KMS-11 (cell line): ENCODE measurements at regions not wholly inside any gene's neighbourhood (a gene's known extent, or its start where the extent isn't known, plus 50 kb on each side); places are given as distances from the start of the nearest gene placed in this dataset.
"Not testable (repeated sequence)": the region's sequence is repeated elsewhere in the genome, so short reads cannot be mapped to it uniquely, and the experiment has no call there.

Experiments used
- H2AFZ ChIP-seq: fragments of 200-600 bp; sonication (generic); 2 replicates; pipeline ENCODE4 v1.6.1; 2016; ENCODE audit warnings: antibody characterized with exemption, mixed run types, low read depth
- H3K27ac ChIP-seq: fragments of 200-600 bp; sonication (generic); 2 replicates; pipeline ENCODE4 v1.6.1; 2016; ENCODE audit warnings: mild to moderate bottlenecking, mixed run types
- H3K27me3 ChIP-seq: fragments of 200-600 bp; sonication (generic); 2 replicates; pipeline ENCODE4 v1.6.1; 2017; ENCODE audit warnings: mild to moderate bottlenecking, low read depth, mixed run types, moderate library complexity; ENCODE audit not compliant: insufficient read depth
- H3K36me3 ChIP-seq: fragments of 200-600 bp; sonication (generic); 2 replicates; pipeline ENCODE4 v1.6.1; 2017; ENCODE audit warnings: mild to moderate bottlenecking, mixed run types; ENCODE audit not compliant: insufficient read depth
- H3K4me1 ChIP-seq: fragments of 200-600 bp; sonication (generic); 2 replicates; pipeline ENCODE4 v1.6.1; 2016; ENCODE audit warnings: mild to moderate bottlenecking, low read depth, mixed run types; ENCODE audit not compliant: poor library complexity, severe bottlenecking
- H3K4me2 ChIP-seq: fragments of 200-600 bp; sonication (generic); 2 replicates; pipeline ENCODE4 v1.7.0; 2016; ENCODE audit warnings: mild to moderate bottlenecking, mixed run types
- H3K4me3 ChIP-seq: fragments of 200-600 bp; sonication (generic); IDR thresholded peaks from 2 replicates; pipeline ENCODE4 v1.6.1; 2017; ENCODE audit warnings: low read depth, low read length, mixed read lengths; ENCODE audit not compliant: insufficient read depth
- H3K79me2 ChIP-seq: fragments of 200-600 bp; sonication (generic); 2 replicates; pipeline ENCODE4 v1.6.1; 2016; ENCODE audit warnings: low read depth, mixed run types; ENCODE audit not compliant: insufficient read depth
- H3K9ac ChIP-seq: fragments of 200-600 bp; sonication (generic); 2 replicates; pipeline ENCODE4 v1.6.1; 2016; ENCODE audit warnings: mild to moderate bottlenecking, mixed run types
- H4K20me1 ChIP-seq: fragments of 200-600 bp; sonication (generic); 2 replicates; pipeline ENCODE4 v1.6.1; 2016; ENCODE audit warnings: mild to moderate bottlenecking, mixed run types; ENCODE audit not compliant: insufficient read depth
- CTCF ChIP-seq: fragments of 200-600 bp; sonication (generic); conservative IDR thresholded peaks from 2 replicates; pipeline ENCODE4 v1.6.1; 2017; ENCODE audit warnings: low read depth, mild to moderate bottlenecking, antibody characterized with exemption, low read length, moderate library complexity, mixed read lengths

- Histone ChIP-seq H3K4me2 (no peak overlapping the region), H4K20me1 (no peaks in the 10 kb centered on the region), H3K36me3 (no peaks in the 10 kb centered on the region), H3K9ac (no peak overlapping the region), H3K4me3 (no peak overlapping the region), H3K27me3 (no peaks in the 10 kb centered on the region), H3K79me2 (no peaks in the 10 kb centered on the region), H3K27ac (no peak overlapping the region), H2AFZ (no peak overlapping the region), H3K4me1 (no peaks in the 10 kb centered on the region)
- no peak for TF ChIP-seq CTCF
Measured at GRCh38 chr1:55298167-55298894, 83.2 kb upstream of the USP24 start.

- not testable (repeated sequence) for H3K79me2 ChIP-seq, H3K4me2 ChIP-seq, H3K36me3 ChIP-seq, H3K4me1 ChIP-seq, H2AFZ ChIP-seq, H4K20me1 ChIP-seq, H3K27ac ChIP-seq, H3K27me3 ChIP-seq, H3K9ac ChIP-seq, H3K4me3 ChIP-seq
Measured at GRCh38 chr1:55296247-55296646, 81.1 kb upstream of the USP24 start.

- Histone ChIP-seq H3K27ac (no peak overlapping the region), H3K9ac (no peak overlapping the region), H3K27me3 (no peaks in the 10 kb centered on the region), H3K36me3 (no peaks in the 10 kb centered on the region), H3K4me2 (no peak overlapping the region), H3K79me2 (no peaks in the 10 kb centered on the region), H4K20me1 (no peaks in the 10 kb centered on the region), H3K4me1 (no peaks in the 10 kb centered on the region), H3K4me3 (no peak overlapping the region), H2AFZ (no peak overlapping the region)
- no peak for TF ChIP-seq CTCF
Measured at GRCh38 chr1:55289614-55290013, 74.5 kb upstream of the USP24 start.

GRCh38 chr1:55289042-55289441 is 73.9 kb upstream of the USP24 start:
- no peak overlapping the region for H2AFZ ChIP-seq
- H3K4me3 ChIP-seq: no peak overlapping the region
- no peaks in the 10 kb centered on the region for H3K36me3 ChIP-seq
- H3K4me1 ChIP-seq: no peaks in the 10 kb centered on the region
- no peaks in the 10 kb centered on the region for H3K27me3 ChIP-seq
- H3K9ac ChIP-seq: no peak overlapping the region
- H3K79me2 ChIP-seq: no peaks in the 10 kb centered on the region
- H4K20me1 ChIP-seq: no peaks in the 10 kb centered on the region
- no peak overlapping the region for H3K27ac ChIP-seq
- TF ChIP-seq CTCF: no peak
- H3K4me2 ChIP-seq: no peak overlapping the region

- H3K4me1 ChIP-seq: no peaks in the 10 kb centered on the region
- no peaks in the 10 kb centered on the region for H3K27me3 ChIP-seq
- H2AFZ ChIP-seq: no peak overlapping the region
- no peak overlapping the region for H3K4me3 ChIP-seq
- H3K4me2 ChIP-seq: no peak overlapping the region
- H4K20me1 ChIP-seq: no peaks in the 10 kb centered on the region
- H3K27ac ChIP-seq: no peak overlapping the region
- TF ChIP-seq CTCF: no peak
- H3K79me2 ChIP-seq: no peaks in the 10 kb centered on the region
- no peak overlapping the region for H3K9ac ChIP-seq
- H3K36me3 ChIP-seq: no peaks in the 10 kb centered on the region
Measured at GRCh38 chr1:55288245-55288644, 73.1 kb upstream of the USP24 start.
